DND-41 (cell line): ENCODE measurements at regions not wholly inside any gene's neighbourhood (a gene's known extent, or its start where the extent isn't known, plus 50 kb on each side); places are given as distances from the start of the nearest gene placed in this dataset.

Experiments
- ATAC-seq: fragments of 200-7000 bp; cut with Tn5 transposase; 3 replicates; pipeline ENCODE4 v1.9.1; 2021; ENCODE audit warnings: low read depth; ENCODE audit not compliant: insufficient read depth
- DNase-seq: peaks from one replicate; pipeline ENCODE4 v3.0.0-alpha.2; 2020
- H2AFZ ChIP-seq: 2 replicates; pipeline ENCODE4 v1.6.0; 2012; ENCODE audit warnings: low read depth, low read length
- H3K27ac ChIP-seq: 2 replicates; pipeline ENCODE4 v1.5.1; 2012; ENCODE audit warnings: low read length, inconsistent platforms
- H3K27me3 ChIP-seq: fragments of 200-600 bp; sonication (generic); 2 replicates; pipeline ENCODE4 v1.6.0; 2012; ENCODE audit warnings: low read length, mild to moderate bottlenecking, inconsistent platforms; ENCODE audit not compliant: insufficient read depth, poor library complexity
- H3K36me3 ChIP-seq: 2 replicates; pipeline ENCODE4 v1.5.1; 2012; ENCODE audit warnings: low read length, inconsistent platforms; ENCODE audit not compliant: insufficient read depth
- H3K4me1 ChIP-seq: 2 replicates; pipeline ENCODE4 v1.5.1; 2012; ENCODE audit warnings: mild to moderate bottlenecking, low read length; ENCODE audit not compliant: insufficient read depth
- H3K4me2 ChIP-seq: 2 replicates; pipeline ENCODE4 v1.6.0; 2012; ENCODE audit warnings: mild to moderate bottlenecking, moderate library complexity, low read length, inconsistent platforms; ENCODE audit not compliant: insufficient read depth
- H3K4me3 ChIP-seq, 2 experiments: fragments of 200-600 bp in 1 of 2; shearing (Covaris generic) in 1 of 2; 2 replicates each; pipeline ENCODE4 v1.5.1; 2012 to 2016; ENCODE audit warnings: inconsistent platforms in 2 of 2, low read length in 2 of 2, mild to moderate bottlenecking in 2 of 2, low read depth in 1 of 2, moderate library complexity in 1 of 2
- H3K79me2 ChIP-seq: 2 replicates; pipeline ENCODE4 v1.6.0; 2012; ENCODE audit warnings: low read length, inconsistent platforms; ENCODE audit not compliant: insufficient read depth
- H3K9ac ChIP-seq: 2 replicates; pipeline ENCODE4 v1.6.0; 2012; ENCODE audit warnings: low read depth, mild to moderate bottlenecking, inconsistent platforms, low read length, moderate library complexity
- H3K9me3 ChIP-seq: 2 replicates; pipeline ENCODE4 v1.5.1; 2012; ENCODE audit warnings: low read length, moderate library complexity, mild to moderate bottlenecking, inconsistent platforms; ENCODE audit not compliant: insufficient read depth, severe bottlenecking
- H4K20me1 ChIP-seq: 2 replicates; pipeline ENCODE4 v1.6.0; 2012; ENCODE audit warnings: low read length; ENCODE audit not compliant: insufficient read depth
- CTCF ChIP-seq: IDR thresholded peaks from 2 replicates; pipeline ENCODE4 v1.5.1; 2012; ENCODE audit warnings: borderline replicate concordance, low read length, moderate library complexity, mild to moderate bottlenecking; ENCODE audit not compliant: poor library complexity, severe bottlenecking; ENCODE audit errors: extremely low read depth
- EZH2 ChIP-seq: IDR thresholded peaks from 3 replicates; pipeline ENCODE4 v1.6.1; 2012; ENCODE audit warnings: borderline replicate concordance, low read depth, mild to moderate bottlenecking, moderate library complexity, low read length, inconsistent platforms; ENCODE audit not compliant: severe bottlenecking

GRCh38 chr11:127600674-127601073 is 600.1 kb upstream of the KIRREL3 start:
- Histone ChIP-seq H3K36me3 (no peaks in the 10 kb centered on the region), H3K9me3 (no peaks in the 10 kb centered on the region), H3K27ac (no peak overlapping the region), H3K4me2 (no peak overlapping the region), H3K4me3 (no peak overlapping the region), H3K4me1 (no peaks in the 10 kb centered on the region), H3K27me3 (no peaks in the 10 kb centered on the region), H3K79me2 (no peaks in the 10 kb centered on the region), H4K20me1 (no peaks in the 10 kb centered on the region), H2AFZ (no peak overlapping the region), H3K9ac (no peak overlapping the region)
- DNase-seq (no peak), ATAC-seq (no peak)
- TF ChIP-seq CTCF, result no peak
- TF ChIP-seq EZH2, result no peak

GRCh38 chr11:127598476-127598875 is 597.9 kb upstream of the KIRREL3 start:
- H3K27ac ChIP-seq, result no peak overlapping the region
- no peak for TF ChIP-seq CTCF
- TF ChIP-seq EZH2, result no peak
- H3K27me3 ChIP-seq, result no peaks in the 10 kb centered on the region
- DNase-seq, result no peak
- ATAC-seq, result no peak
- no peaks in the 10 kb centered on the region for H3K9me3 ChIP-seq
- no peak overlapping the region for H3K4me2 ChIP-seq
- H3K79me2 ChIP-seq, result no peaks in the 10 kb centered on the region
- H3K4me3 ChIP-seq, result no peak overlapping the region
- H4K20me1 ChIP-seq, result no peaks in the 10 kb centered on the region
- 0 out of 2 replicates have a peak overlapping the region, but pooled peaks have one; percentile 27 for H2AFZ ChIP-seq
- H3K36me3 ChIP-seq, result no peaks in the 10 kb centered on the region
- no peak overlapping the region for H3K9ac ChIP-seq
- no peaks in the 10 kb centered on the region for H3K4me1 ChIP-seq

- Histone ChIP-seq H3K4me2 (no peak overlapping the region), H3K9ac (no peak overlapping the region), H3K4me3 (no peak overlapping the region), H3K9me3 (no peaks in the 10 kb centered on the region), H3K27me3 (no peaks in the 10 kb centered on the region), H3K4me1 (no peaks in the 10 kb centered on the region), H4K20me1 (no peaks in the 10 kb centered on the region), H3K36me3 (no peaks in the 10 kb centered on the region), H2AFZ (no peak overlapping the region), H3K27ac (no peak overlapping the region), H3K79me2 (no peaks in the 10 kb centered on the region)
- no peak for TF ChIP-seq EZH2
- TF ChIP-seq CTCF, result no peak
- DNase-seq, result no peak
- ATAC-seq, result no peak
Measured at GRCh38 chr11:127596433-127596832, 595.9 kb upstream of the KIRREL3 start.

- Histone ChIP-seq H3K4me1 (no peaks in the 10 kb centered on the region), H3K27me3 (no peaks in the 10 kb centered on the region), H3K9me3 (no peaks in the 10 kb centered on the region), H3K4me3 (no peak overlapping the region), H4K20me1 (no peaks in the 10 kb centered on the region), H3K36me3 (no peaks in the 10 kb centered on the region), H3K79me2 (no peaks in the 10 kb centered on the region), H3K27ac (no peak overlapping the region), H3K4me2 (no peak overlapping the region), H3K9ac (no peak overlapping the region), H2AFZ (no peak overlapping the region)
- DNase-seq, result no peak
- TF ChIP-seq EZH2 (no peak), CTCF (no peak)
- no peak for ATAC-seq
Measured at GRCh38 chr11:127592371-127592770, 591.8 kb upstream of the KIRREL3 start.
